H1 (cell line): ENCODE measurements at regions not wholly inside any gene's neighbourhood (a gene's known extent, or its start where the extent isn't known, plus 50 kb on each side); places are given as distances from the start of the nearest gene placed in this dataset.

Experiments used
- CTCF ChIA-PET: fragments of 300-600 bp; sonication (Branson Sonifier 250); formaldehyde crosslinking; loops from one replicate; lab custom pipeline; 2021; ENCODE audit not compliant: partially characterized antibody; lab: Charles Lee
- POLR2A ChIA-PET: fragments of 300-600 bp; sonication (Branson Sonifier 250); formaldehyde crosslinking; loops from one replicate; lab custom pipeline; 2021; ENCODE audit warnings: inconsistent platforms; ENCODE audit not compliant: partially characterized antibody; lab: Charles Lee
- DNase-seq, 2 experiments: peaks; one replicate each; pipeline versions ENCODE4 v3.0.0 to v3.0.0-alpha.2; 2010 to 2022; ENCODE audit warnings: low spot score in 2 of 2, low read depth in 1 of 2, mixed read lengths in 1 of 2
- FAIRE-seq: peaks from 2 replicates; lab custom pipeline; 2011; peaks lifted over from hg19 to GRCh38; lab: Jason Lieb, UNC
- H2AFZ ChIP-seq: 2 replicates; pipeline ENCODE4 v1.8.1; 2012; ENCODE audit warnings: low read length, inconsistent platforms
- H2AK5ac ChIP-seq: 2 replicates; pipeline ENCODE4 v1.6.1; 2013; ENCODE audit warnings: low read depth, low read length
- H2BK120ac ChIP-seq: replicated peaks from 2 replicates; pipeline ENCODE3; 2013; ENCODE audit warnings: low read depth, low read length, inconsistent platforms
- H2BK12ac ChIP-seq: 2 replicates; pipeline ENCODE4 v1.6.1; 2013; ENCODE audit warnings: low read depth, low read length
- H2BK15ac ChIP-seq: 2 replicates; pipeline ENCODE4 v1.6.1; 2013; ENCODE audit warnings: low read length
- H2BK20ac ChIP-seq: 2 replicates; pipeline ENCODE4 v1.6.1; 2013; ENCODE audit warnings: low read length
- H2BK5ac ChIP-seq: 2 replicates; pipeline ENCODE4 v1.6.1; 2013; ENCODE audit warnings: low read depth, low read length
- H3K14ac ChIP-seq: 2 replicates; pipeline ENCODE4 v1.6.1; 2013; ENCODE audit warnings: inconsistent platforms; ENCODE audit not compliant: insufficient read length
- H3K18ac ChIP-seq: 2 replicates; pipeline ENCODE4 v1.6.1; 2013; ENCODE audit warnings: low read length; ENCODE audit errors: extremely low read depth
- H3K23ac ChIP-seq: 2 replicates; pipeline ENCODE4 v1.6.1; 2013; ENCODE audit warnings: inconsistent platforms; ENCODE audit not compliant: insufficient read length
- H3K23me2 ChIP-seq: 2 replicates; pipeline ENCODE4 v1.6.1; 2013; ENCODE audit warnings: low read depth, low read length
- H3K27ac ChIP-seq: 2 replicates; pipeline ENCODE4 v1.6.1; 2011; ENCODE audit warnings: low read depth, low read length, inconsistent platforms
- H3K27me3 ChIP-seq, 4 experiments: replicated peaks in 1 of 4; 1 replicate in 1 of 4; 2 replicates in 3 of 4; pipeline versions ENCODE4 v1.6.1 to v1.8.1; 2011 to 2013; ENCODE audit warnings: low read length in 3 of 4, mild to moderate bottlenecking in 3 of 4, inconsistent platforms in 2 of 4, mixed read lengths in 2 of 4, moderate library complexity in 1 of 4; ENCODE audit not compliant: control insufficient read depth in 3 of 4, insufficient read depth in 3 of 4; ENCODE audit errors: extremely low read depth in 1 of 4
- H3K36me3 ChIP-seq, 4 experiments: 2 replicates each; pipeline versions ENCODE4 v1.6.1 to v1.8.1; 2011 to 2013; ENCODE audit warnings: mild to moderate bottlenecking in 4 of 4, low read length in 3 of 4, moderate library complexity in 2 of 4, control low read depth in 1 of 4, inconsistent platforms in 1 of 4; ENCODE audit not compliant: insufficient read depth in 4 of 4, control insufficient read depth in 2 of 4
- H3K4ac ChIP-seq: replicated peaks from 2 replicates; pipeline ENCODE3; 2013; ENCODE audit warnings: low read length, low read depth, mixed read lengths, inconsistent platforms; ENCODE audit not compliant: insufficient read length
- H3K4me1 ChIP-seq, 4 experiments: replicated peaks in 1 of 4; 1 replicate in 1 of 4; 2 replicates in 3 of 4; pipeline versions ENCODE4 v1.6.1 to v1.8.1; 2011 to 2013; ENCODE audit warnings: low read length in 3 of 4, inconsistent platforms in 2 of 4, mixed read lengths in 1 of 4; ENCODE audit not compliant: insufficient read depth in 4 of 4, control insufficient read depth in 3 of 4
- H3K4me2 ChIP-seq, 2 experiments: 2 replicates each; pipeline versions ENCODE4 v1.6.1 to v1.8.1; 2011 to 2013; ENCODE audit warnings: low read depth in 2 of 2, low read length in 2 of 2, control low read depth in 1 of 2, inconsistent platforms in 1 of 2, mild to moderate bottlenecking in 1 of 2; ENCODE audit not compliant: insufficient read depth in 1 of 2
- H3K4me3 ChIP-seq, 4 experiments: fragments of 200-600, 300-600 bp in 1 of 4; sonication (generic), shearing (Covaris generic), sonication (Bioruptor Twin) in 1 of 4; 2 replicates each; pipeline versions ENCODE4 v1.5.1 to v1.8.1; 2011 to 2016; ENCODE audit warnings: low read length in 4 of 4, low read depth in 3 of 4, control low read depth in 2 of 4, inconsistent platforms in 2 of 4, mild to moderate bottlenecking in 2 of 4, mixed read lengths in 1 of 4, moderate library complexity in 1 of 4; ENCODE audit not compliant: insufficient read depth in 2 of 4; ENCODE audit errors: extremely low read depth in 1 of 4
- H3K56ac ChIP-seq: replicated peaks from 2 replicates; pipeline ENCODE3; 2013; ENCODE audit warnings: low read depth, mild to moderate bottlenecking, mixed read lengths, low read length, inconsistent platforms; ENCODE audit not compliant: insufficient read length
- H3K79me1 ChIP-seq: 2 replicates; pipeline ENCODE4 v1.6.1; 2013; ENCODE audit warnings: low read depth, low read length, control low read depth
- H3K79me2 ChIP-seq, 2 experiments: 2 replicates each; pipeline versions ENCODE4 v1.6.1 to v1.8.1; 2012 to 2013; ENCODE audit warnings: low read length in 2 of 2, mild to moderate bottlenecking in 2 of 2, inconsistent platforms in 1 of 2; ENCODE audit not compliant: insufficient read depth in 2 of 2, control insufficient read depth in 1 of 2
- H3K9ac ChIP-seq, 4 experiments: replicated peaks in 1 of 4; 1 replicate in 1 of 4; 2 replicates in 3 of 4; pipeline versions ENCODE4 v1.6.1 to v1.8.1; 2011 to 2013; ENCODE audit warnings: low read depth in 3 of 4, low read length in 3 of 4, control low read depth in 2 of 4, mild to moderate bottlenecking in 2 of 4, moderate library complexity in 2 of 4, inconsistent platforms in 1 of 4; ENCODE audit errors: extremely low read depth in 1 of 4
- H3K9me3 ChIP-seq, 2 experiments: 2 replicates each; pipeline versions ENCODE4 v1.6.1 to v1.8.1; 2012 to 2013; ENCODE audit warnings: mild to moderate bottlenecking in 2 of 2, moderate library complexity in 2 of 2, control low read depth in 1 of 2, inconsistent platforms in 1 of 2, low read depth in 1 of 2, low read length in 1 of 2, mixed read lengths in 1 of 2; ENCODE audit not compliant: insufficient read depth in 2 of 2
- H4K20me1 ChIP-seq, 2 experiments: replicated peaks in 1 of 2; 2 replicates each; pipeline versions ENCODE3 to v1.8.1; 2011 to 2013; ENCODE audit warnings: inconsistent platforms in 2 of 2, low read length in 2 of 2, mild to moderate bottlenecking in 1 of 2; ENCODE audit not compliant: insufficient read depth in 2 of 2, control insufficient read depth in 1 of 2
- H4K5ac ChIP-seq: 2 replicates; pipeline ENCODE4 v1.6.1; 2013; ENCODE audit warnings: low read length, low read depth, mixed read lengths, inconsistent platforms; ENCODE audit not compliant: insufficient read length
- H4K8ac ChIP-seq: 2 replicates; pipeline ENCODE4 v1.8.0; 2013; ENCODE audit warnings: mild to moderate bottlenecking, moderate library complexity, low read length, inconsistent platforms; ENCODE audit not compliant: insufficient read depth; ENCODE audit errors: extremely low read depth
- H4K91ac ChIP-seq: replicated peaks from 2 replicates; pipeline ENCODE3; 2013; ENCODE audit warnings: low read length, mixed read lengths, inconsistent platforms; ENCODE audit not compliant: insufficient read length
- BCL11A ChIP-seq, 2 experiments: IDR thresholded peaks; one replicate each; pipeline ENCODE4 v1.6.1; 2011; ENCODE audit warnings: low read depth in 2 of 2, low read length in 2 of 2, mild to moderate bottlenecking in 2 of 2
- CBX5 ChIP-seq: fragments of 300-800, 300-1000 bp; sonication (generic); IDR thresholded peaks from 2 replicates; pipeline ENCODE4 v1.7.1; 2016; ENCODE audit warnings: antibody characterized with exemption, low read length, low read depth
- GTF2F1 ChIP-seq: IDR thresholded peaks from 2 replicates; pipeline ENCODE4 v1.6.1; 2012; ENCODE audit warnings: low read depth, low read length, improper control_type of control experiment, borderline replicate concordance
- HDAC2 ChIP-seq, 2 experiments: fragments of 300-600 bp in 1 of 2; sonication (generic) in 1 of 2; IDR thresholded peaks; 2 replicates each; pipeline ENCODE4 v1.6.1; 2011 to 2012; ENCODE audit warnings: low read depth in 2 of 2, low read length in 2 of 2, mild to moderate bottlenecking in 2 of 2, moderate library complexity in 2 of 2, borderline replicate concordance in 1 of 2, inconsistent platforms in 1 of 2
- JUN ChIP-seq: IDR thresholded peaks from 2 replicates; pipeline ENCODE4 v1.6.1; 2011; ENCODE audit warnings: low read depth, mild to moderate bottlenecking, improper control_type of control experiment, low read length
- SAP30 ChIP-seq: fragments of 300-600 bp; sonication (generic); IDR thresholded peaks from 2 replicates; pipeline ENCODE4 v1.7.1; 2012; ENCODE audit warnings: low read length, moderate library complexity, mild to moderate bottlenecking, inconsistent platforms; ENCODE audit not compliant: insufficient read depth, insufficient replicate concordance
- SP4 ChIP-seq: IDR thresholded peaks from 2 replicates; pipeline ENCODE4 v1.6.1; 2012; ENCODE audit warnings: low read length, inconsistent platforms
- WGBS, 2 experiments: shearing (Covaris generic) in 1 of 2; methylation state at CpG; one replicate each; pipeline versions ENCODE4 v1.1.6 to v1.1.7; 2013 to 2015; ENCODE audit warnings: low lambda C conversion rate in 2 of 2, mixed read lengths in 2 of 2, inconsistent platforms in 1 of 2, low coverage in 1 of 2, missing lambda C conversion rate in 1 of 2; ENCODE audit not compliant: insufficient replicate concordance in 2 of 2, insufficient coverage in 1 of 2, insufficient read length in 1 of 2; ENCODE audit errors: extremely low coverage in 1 of 2, missing lambda C conversion rate in 1 of 2; 5-methylcytosine and 5-hydroxymethylcytosine counted together

DNA sequence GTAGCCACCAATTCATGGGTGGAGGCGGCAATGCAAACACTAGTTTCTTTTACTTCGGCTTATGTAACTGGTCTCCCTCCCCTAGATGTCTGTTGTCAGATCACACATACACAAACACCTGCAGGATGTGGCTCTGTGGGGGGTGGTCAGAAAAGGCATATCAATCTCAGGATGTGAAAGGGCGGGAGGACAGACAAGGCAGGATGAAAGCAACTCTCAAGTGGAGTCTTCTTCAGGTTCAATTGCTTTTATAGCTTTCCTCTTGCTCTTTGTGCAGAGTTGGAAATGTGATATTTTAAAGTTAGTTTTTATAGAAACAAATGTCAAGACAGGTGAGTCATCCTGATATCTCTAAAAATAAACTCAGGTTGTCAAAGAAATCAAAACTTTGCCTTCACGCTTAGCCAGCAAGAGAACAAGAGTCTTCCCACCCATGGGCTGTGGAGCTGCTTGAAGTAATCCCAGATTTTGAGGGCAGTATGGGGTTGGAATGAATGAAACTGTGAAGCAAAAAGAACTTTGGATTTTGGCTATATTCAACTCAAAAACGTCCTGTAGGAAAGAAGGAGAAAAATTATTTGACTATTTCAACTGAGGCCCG is 423.4 kb downstream of the GUCY1A2 start:
- Histone ChIP-seq H2AK5ac (no peak overlapping the region), H3K9me3 (no peaks in the 10 kb centered on the region), H3K56ac (no peak overlapping the region), H3K79me1 (no peaks in the 10 kb centered on the region), H3K23ac (no peak overlapping the region), H3K79me2 (no peaks in the 10 kb centered on the region), H3K27ac (no peak overlapping the region), H3K27me3 (no peaks in the 10 kb centered on the region), H3K9ac (no peak overlapping the region), H4K8ac (no peak overlapping the region), H3K4me1 (0 out of 7 replicates have a peak, but pooled peaks cover 0 to 2% (median 0%) of the 10 kb centered on the region in 4 experiments), H2BK15ac (no peak overlapping the region), H2BK20ac (no peak overlapping the region), H3K23me2 (no peaks in the 10 kb centered on the region), H3K18ac (no peak overlapping the region), H2BK12ac (no peak overlapping the region), H3K14ac (no peak overlapping the region), H3K4ac (no peak overlapping the region), H4K5ac (no peak overlapping the region), H2BK5ac (no peak overlapping the region), H2AFZ (no peak overlapping the region), H3K4me2 (no peak overlapping the region), H4K20me1 (no peaks in the 10 kb centered on the region), H2BK120ac (no peak overlapping the region), H4K91ac (no peak overlapping the region), H3K36me3 (no peaks in the 10 kb centered on the region), H3K4me3 (no peak overlapping the region)
- CTCF ChIA-PET, result no interaction called here
- 81% methylated on average over 6 of the region's 6 CpGs; no CpG with 5 or more reads in 1 of the 2 experiments for WGBS, 2 experiments
- DNase-seq (no peak), FAIRE-seq (no peak)
- POLR2A ChIA-PET, result no interaction called here
- no peak for TF ChIP-seq GTF2F1
- no peak for TF ChIP-seq HDAC2 (IDR thresholded peaks at IDR 0.05; ENCODE audit: borderline replicate concordance in 1 of 2, low read depth in 2 of 2, low read length in 2 of 2)
- TF ChIP-seq SP4, result no peak
- no peak for TF ChIP-seq BCL11A (IDR thresholded peaks at IDR 0.05; ENCODE audit: low read depth in 2 of 2, low read length in 2 of 2)
- no peak for TF ChIP-seq JUN
- no peak for TF ChIP-seq CBX5
- no peak for TF ChIP-seq SAP30
